ENCODE measurements at regions not wholly inside any gene's neighbourhood (a gene's known extent, or its start where the extent isn't known, plus 50 kb on each side); places are given as distances from the start of the nearest gene placed in this dataset.

- TF ChIP-seq, protein P1, sequence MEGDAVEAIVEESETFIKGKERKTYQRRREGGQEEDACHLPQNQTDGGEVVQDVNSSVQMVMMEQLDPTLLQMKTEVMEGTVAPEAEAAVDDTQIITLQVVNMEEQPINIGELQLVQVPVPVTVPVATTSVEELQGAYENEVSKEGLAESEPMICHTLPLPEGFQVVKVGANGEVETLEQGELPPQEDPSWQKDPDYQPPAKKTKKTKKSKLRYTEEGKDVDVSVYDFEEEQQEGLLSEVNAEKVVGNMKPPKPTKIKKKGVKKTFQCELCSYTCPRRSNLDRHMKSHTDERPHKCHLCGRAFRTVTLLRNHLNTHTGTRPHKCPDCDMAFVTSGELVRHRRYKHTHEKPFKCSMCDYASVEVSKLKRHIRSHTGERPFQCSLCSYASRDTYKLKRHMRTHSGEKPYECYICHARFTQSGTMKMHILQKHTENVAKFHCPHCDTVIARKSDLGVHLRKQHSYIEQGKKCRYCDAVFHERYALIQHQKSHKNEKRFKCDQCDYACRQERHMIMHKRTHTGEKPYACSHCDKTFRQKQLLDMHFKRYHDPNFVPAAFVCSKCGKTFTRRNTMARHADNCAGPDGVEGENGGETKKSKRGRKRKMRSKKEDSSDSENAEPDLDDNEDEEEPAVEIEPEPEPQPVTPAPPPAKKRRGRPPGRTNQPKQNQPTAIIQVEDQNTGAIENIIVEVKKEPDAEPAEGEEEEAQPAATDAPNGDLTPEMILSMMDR (IDR thresholded peaks at IDR 0.05; ENCODE audit: borderline replicate concordance, extremely low read depth, low read length, poor library complexity, severe bottlenecking) = no peak
- no peak for TF ChIP-seq EZH2 (IDR thresholded peaks at IDR 0.05; ENCODE audit: borderline replicate concordance, low read depth, low read length, severe bottlenecking)
Measured at GRCh38 chrX:121258545-121258944, 211.1 kb downstream of the GLUD2 start.

Data from DND-41 (cell line).